ENCODE measurements at regions not wholly inside any gene's neighbourhood (a gene's known extent, or its start where the extent isn't known, plus 50 kb on each side); places are given as distances from the start of the nearest gene placed in this dataset.

- peak; percentile 13 for DNase-seq
Observed at GRCh38 chr1:108082738-108083562, 117.2 kb downstream of the SLC25A24 start.

GRCh38 chr1:108082001-108082400, 117.0 kb upstream of the VAV3 start:
- DNase-seq, result no peak

GRCh38 chr1:108080448-108080847, 115.5 kb upstream of the VAV3 start:
- DNase-seq, result no peak

- DNase-seq, result peak; percentile 29
Observed at GRCh38 chr1:108079440-108080025, 114.6 kb upstream of the VAV3 start.

- DNase-seq, result no peak
Observed at GRCh38 chr1:108077991-108078390, 113.0 kb upstream of the VAV3 start.

- DNase-seq, result peak; percentile 40
Observed at GRCh38 chr1:108075055-108075454, 110.1 kb upstream of the VAV3 start.

GRCh38 chr1:108072776-108073175, 107.8 kb upstream of the VAV3 start:
- no peak for DNase-seq

- peak; percentile 11 for DNase-seq
Observed at GRCh38 chr1:108072212-108072611, 107.2 kb upstream of the VAV3 start.

- no peak for DNase-seq
Observed at GRCh38 chr1:108071601-108072000, 106.6 kb upstream of the VAV3 start.

- no peak for DNase-seq
Observed at GRCh38 chr1:108070662-108071061, 105.7 kb upstream of the VAV3 start.

- peak; percentile 4 for DNase-seq
Observed at GRCh38 chr1:108067884-108068540, 103.0 kb upstream of the VAV3 start.

- no peak for DNase-seq
Observed at GRCh38 chr1:108066808-108067207, 101.8 kb upstream of the VAV3 start.

GRCh38 chr1:108064255-108064654, 99.3 kb upstream of the VAV3 start:
- DNase-seq, result no peak

GRCh38 chr1:108063703-108064102, 98.7 kb upstream of the VAV3 start:
- no peak for DNase-seq

GRCh38 chr1:108059945-108060344, 95.0 kb upstream of the VAV3 start:
- no peak for DNase-seq

GRCh38 chr1:108057541-108057940, 92.6 kb upstream of the VAV3 start:
- DNase-seq, result peak; percentile 9

GRCh38 chr1:108056436-108056990, 91.5 kb upstream of the VAV3 start:
- no peak for DNase-seq

- DNase-seq, result no peak
Observed at GRCh38 chr1:108055387-108055786, 90.4 kb upstream of the VAV3 start.

GRCh38 chr1:108054396-108054795, 89.4 kb upstream of the VAV3 start:
- DNase-seq, result no peak

- no peak for DNase-seq
Observed at GRCh38 chr1:108053270-108054013, 88.5 kb upstream of the VAV3 start.

GRCh38 chr1:108051631-108052377, 86.8 kb upstream of the VAV3 start:
- DNase-seq, result no peak

- DNase-seq, result no peak
Observed at GRCh38 chr1:108050911-108051629, 86.1 kb upstream of the VAV3 start.

All from OCI-M1 (cell line).